HCT116 (cell line): ENCODE measurements at regions not wholly inside any gene's neighbourhood (a gene's known extent, or its start where the extent isn't known, plus 50 kb on each side); places are given as distances from the start of the nearest gene placed in this dataset.

Experiments used
- ATAC-seq: fragments of 200-7000 bp; cut with Tn5 transposase; 2 replicates; pipeline ENCODE4 v1.9.1; 2020; ENCODE audit warnings: mild to moderate bottlenecking, moderate library complexity
- BruUV-seq: library from RNA; stranded (reverse); fragments of 400-500 nt; replicated peaks from 2 replicates; lab custom pipeline; 2021; lab: Mats Ljungman, UMichigan
- CTCF ChIA-PET: fragments of 300-600 bp; sonication (Branson Sonifier 250); formaldehyde crosslinking; loops from one replicate; lab custom pipeline; 2021; ENCODE audit warnings: antibody characterized with exemption; lab: Charles Lee
- POLR2A ChIA-PET: fragments of 300-600, 350-600 bp; sonication (Branson Sonifier 250); formaldehyde crosslinking; loops from one replicate; lab custom pipeline; 2021; ENCODE audit warnings: antibody characterized with exemption; lab: Charles Lee
- RAD21 ChIA-PET, 2 experiments: fragments of 300-600 bp; sonication (Branson Sonifier 250); formaldehyde crosslinking; loops; one replicate each; lab custom pipeline; 2023; ENCODE audit warnings: low total read pairs in 2 of 2; ENCODE audit not compliant: uncharacterized antibody in 2 of 2, unreplicated experiment in 2 of 2, low non-redundant PET in 1 of 2; lab: Charles Lee
- DNase-seq: peaks from one replicate; pipeline ENCODE4 v3.0.0-alpha.2; 2010; ENCODE audit warnings: low read depth, low spot score
- H2AFZ ChIP-seq: fragments of 200-600 bp; shearing (Covaris generic), sonication (generic); 2 replicates; pipeline ENCODE4 v1.6.1; 2017; ENCODE audit warnings: low read depth, mixed run types, mixed read lengths, antibody characterized with exemption, low read length; ENCODE audit not compliant: poor library complexity, severe bottlenecking
- H3K27ac ChIP-seq: 2 replicates; pipeline ENCODE4 v1.5.1; 2012; ENCODE audit warnings: low read depth, low read length
- H3K27me3 ChIP-seq: fragments of 200-600 bp; sonication (generic); 2 replicates; pipeline ENCODE4 v1.6.1; 2016; ENCODE audit warnings: mixed run types, low read length, mixed read lengths; ENCODE audit not compliant: insufficient read depth
- H3K36me3 ChIP-seq, 2 experiments: fragments of 200-500 bp in 1 of 2; fragments of 200-600 bp in 1 of 2; sonication (Bioruptor generic) in 1 of 2; sonication (generic) in 1 of 2; 2 replicates each; pipeline versions ENCODE4 v1.5.1 to v1.6.1; 2014 to 2016; ENCODE audit warnings: low read length in 2 of 2, inconsistent platforms in 1 of 2, mixed read lengths in 1 of 2, mixed run types in 1 of 2; ENCODE audit not compliant: insufficient read depth in 2 of 2, control insufficient read depth in 1 of 2
- H3K4me1 ChIP-seq, 2 experiments: fragments of 200-600 bp in 1 of 2; sonication (generic) in 1 of 2; 2 replicates each; pipeline versions ENCODE4 v1.5.1 to v1.6.1; 2012 to 2017; ENCODE audit warnings: low read length in 2 of 2, inconsistent platforms in 1 of 2, mild to moderate bottlenecking in 1 of 2, mixed read lengths in 1 of 2, mixed run types in 1 of 2, moderate library complexity in 1 of 2; ENCODE audit not compliant: insufficient read depth in 2 of 2, control insufficient read depth in 1 of 2
- H3K4me2 ChIP-seq: fragments of 200-600 bp; sonication (generic); 2 replicates; pipeline ENCODE4 v1.6.1; 2017; ENCODE audit warnings: mixed run types, low read length, mixed read lengths
- H3K4me3 ChIP-seq, 2 experiments: fragments of 200-600 bp in 1 of 2; sonication (generic) in 1 of 2; replicated peaks in 1 of 2; 2 replicates each; pipeline ENCODE4 v1.5.1; 2011 to 2016; ENCODE audit warnings: low read length in 2 of 2, control low read depth in 1 of 2, low read depth in 1 of 2, mild to moderate bottlenecking in 1 of 2, mixed read lengths in 1 of 2, mixed run types in 1 of 2
- H3K79me2 ChIP-seq: fragments of 200-600 bp; sonication (generic); 2 replicates; pipeline ENCODE4 v1.6.1; 2017; ENCODE audit warnings: mild to moderate bottlenecking, mixed run types, low read length, moderate library complexity, mixed read lengths; ENCODE audit not compliant: insufficient read depth
- H3K9ac ChIP-seq: fragments of 200-600 bp; sonication (generic); 2 replicates; pipeline ENCODE4 v1.6.1; 2016; ENCODE audit warnings: low read length, mixed read lengths
- H3K9me2 ChIP-seq: fragments of 200-600 bp; sonication (generic), shearing (Covaris generic); 2 replicates; pipeline ENCODE4 v1.6.1; 2017; ENCODE audit warnings: mixed run types, mild to moderate bottlenecking, moderate library complexity; ENCODE audit not compliant: insufficient read depth
- H3K9me3 ChIP-seq, 2 experiments: fragments of 200-500 bp in 1 of 2; fragments of 200-600 bp in 1 of 2; sonication (Bioruptor generic) in 1 of 2; sonication (generic) in 1 of 2; 2 replicates each; pipeline ENCODE4 v1.6.1; 2014 to 2017; ENCODE audit warnings: low read length in 2 of 2, mixed read lengths in 2 of 2, inconsistent platforms in 1 of 2, low read depth in 1 of 2, mild to moderate bottlenecking in 1 of 2, mixed run types in 1 of 2, moderate library complexity in 1 of 2; ENCODE audit not compliant: control insufficient read depth in 1 of 2, insufficient read depth in 1 of 2
- H4K20me1 ChIP-seq: fragments of 200-600 bp; sonication (generic), shearing (Covaris generic); 2 replicates; pipeline ENCODE4 v1.6.1; 2017; ENCODE audit warnings: mixed run types, mild to moderate bottlenecking, moderate library complexity; ENCODE audit not compliant: insufficient read depth
- CBX3 ChIP-seq: IDR thresholded peaks from 2 replicates; pipeline ENCODE4 v1.6.1; 2012; ENCODE audit warnings: low read depth
- CEBPB ChIP-seq: IDR thresholded peaks from 2 replicates; pipeline ENCODE4 v1.6.1; 2012; ENCODE audit warnings: low read depth
- CTCF ChIP-seq, 3 experiments: fragments of 200-600 bp in 1 of 3; sonication (generic) in 1 of 3; IDR thresholded peaks in 2 of 3; conservative IDR thresholded peaks in 1 of 3; 2 replicates each; pipeline ENCODE4 v1.5.1; 2012 to 2017; ENCODE audit warnings: low read depth in 2 of 3, low read length in 2 of 3, antibody characterized with exemption in 1 of 3, borderline replicate concordance in 1 of 3, control low read depth in 1 of 3, mild to moderate bottlenecking in 1 of 3, mixed read lengths in 1 of 3, mixed run types in 1 of 3, moderate library complexity in 1 of 3; ENCODE audit not compliant: insufficient read depth in 1 of 3
- EGR1 ChIP-seq: IDR thresholded peaks from 2 replicates; pipeline ENCODE4 v1.6.1; 2012; ENCODE audit warnings: low read depth
- EZH2 ChIP-seq: fragments of 200-600 bp; sonication (generic); IDR thresholded peaks from 2 replicates; pipeline ENCODE4 v1.6.1; 2017; ENCODE audit warnings: antibody characterized with exemption, mixed run types
- EZH2phosphoT487 ChIP-seq: fragments of 200-600 bp; IDR thresholded peaks from 2 replicates; pipeline ENCODE4 v1.6.1; 2018; ENCODE audit warnings: antibody characterized with exemption, borderline replicate concordance
- FOSL1 ChIP-seq: IDR thresholded peaks from 2 replicates; pipeline ENCODE4 v1.6.1; 2012; ENCODE audit warnings: low read depth
- JUND ChIP-seq: IDR thresholded peaks from 2 replicates; pipeline ENCODE4 v1.6.1; 2012
- MAX ChIP-seq: IDR thresholded peaks from 2 replicates; pipeline ENCODE4 v1.6.1; 2012
- POLR2A ChIP-seq: IDR thresholded peaks from 2 replicates; pipeline ENCODE4 v1.7.0; 2011; ENCODE audit warnings: borderline replicate concordance; ENCODE audit not compliant: insufficient read depth, insufficient read length; ENCODE audit errors: extremely low read depth
- SIN3A ChIP-seq: IDR thresholded peaks from 2 replicates; pipeline ENCODE4 v1.6.1; 2012; ENCODE audit warnings: low read depth
- SP1 ChIP-seq: IDR thresholded peaks from 2 replicates; pipeline ENCODE4 v1.6.1; 2012; ENCODE audit warnings: low read depth
- TCF7L2 ChIP-seq: IDR thresholded peaks from 2 replicates; pipeline ENCODE4 v1.7.0; 2011; ENCODE audit warnings: borderline replicate concordance, inconsistent platforms; ENCODE audit not compliant: insufficient read depth, insufficient read length; ENCODE audit errors: extremely low read depth
- ZBTB33 ChIP-seq: IDR thresholded peaks from 2 replicates; pipeline ENCODE4 v1.6.1; 2011; ENCODE audit warnings: mild to moderate bottlenecking, low read length, moderate library complexity; ENCODE audit not compliant: insufficient replicate concordance; ENCODE audit errors: extremely low read depth
- ZFX ChIP-seq: fragments of 450-650 bp; IDR thresholded peaks from 2 replicates; pipeline ENCODE4 v1.6.1; 2017
- intact Hi-C: fragments of 100-400 bp; cut with micrococcal nuclease; formaldehyde crosslinking; loops from 2 replicates; pipeline ENCODE4 v1.10.0; 2022
- TF ChIP-seq, protein P1 (sequence below): IDR thresholded peaks from 2 replicates; pipeline ENCODE4 v1.6.1; 2012

DNA sequence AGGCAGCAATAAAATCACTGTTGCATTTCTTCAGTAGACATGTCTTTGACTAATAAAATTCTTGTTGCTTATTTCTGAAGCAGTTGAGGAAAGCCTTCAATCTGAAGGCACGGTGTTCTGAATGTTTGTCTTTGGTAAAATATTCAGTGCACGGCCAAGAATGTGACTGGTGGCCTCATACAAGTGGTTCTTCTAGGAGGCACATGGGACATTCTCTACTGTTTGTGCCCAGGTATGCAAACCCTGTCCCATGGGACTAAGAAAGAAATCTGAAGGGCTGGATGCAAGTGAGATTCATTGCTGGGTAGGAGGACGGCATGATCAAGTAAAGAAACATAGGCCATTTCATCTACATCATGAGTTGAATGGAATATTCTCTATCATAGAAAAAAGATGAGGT, 250.6 kb upstream of the NR2F2 start:
- no peak overlapping the region for H3K4me2 ChIP-seq
- DNase-seq (no peak), ATAC-seq (no peak)
- no peak overlapping the region for H2AFZ ChIP-seq
- intact Hi-C loops: no loop called here
- ChIA-PET POLR2A (no interaction called here), CTCF (no interaction called here), RAD21 (no interaction called here)
- H3K4me3 ChIP-seq: no peak overlapping the region
- no peaks in the 10 kb centered on the region for H4K20me1 ChIP-seq
- H3K4me1 ChIP-seq: no peaks in the 10 kb centered on the region
- H3K36me3 ChIP-seq: no peaks in the 10 kb centered on the region
- BruUV-seq: no TSS peak
- H3K9me3 ChIP-seq: no peaks in the 10 kb centered on the region
- no peak for TF ChIP-seq JUND
- TF ChIP-seq, protein P1, sequence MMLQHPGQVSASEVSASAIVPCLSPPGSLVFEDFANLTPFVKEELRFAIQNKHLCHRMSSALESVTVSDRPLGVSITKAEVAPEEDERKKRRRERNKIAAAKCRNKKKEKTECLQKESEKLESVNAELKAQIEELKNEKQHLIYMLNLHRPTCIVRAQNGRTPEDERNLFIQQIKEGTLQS: no peak
- no peak for TF ChIP-seq EGR1
- no peak for TF ChIP-seq CBX3
- no peak overlapping the region for H3K27ac ChIP-seq
- no peaks in the 10 kb centered on the region for H3K9me2 ChIP-seq
- H3K27me3 ChIP-seq: no peaks in the 10 kb centered on the region
- no peak overlapping the region for H3K9ac ChIP-seq
- no peaks in the 10 kb centered on the region for H3K79me2 ChIP-seq

- Histone ChIP-seq H3K36me3 (no peaks in the 10 kb centered on the region), H3K9me3 (no peaks in the 10 kb centered on the region), H3K27ac (no peak overlapping the region), H3K9me2 (no peaks in the 10 kb centered on the region), H2AFZ (no peak overlapping the region), H3K27me3 (no peaks in the 10 kb centered on the region), H3K4me2 (no peak overlapping the region), H3K4me1 (no peaks in the 10 kb centered on the region), H3K79me2 (no peaks in the 10 kb centered on the region), H3K4me3 (no peak overlapping the region), H3K9ac (no peak overlapping the region), H4K20me1 (no peaks in the 10 kb centered on the region)
- RAD21 ChIA-PET: no interaction called here
- ATAC-seq: no peak
- POLR2A ChIA-PET: no interaction called here
- no peak for DNase-seq
- intact Hi-C loops: no loop called here
- no TSS peak for BruUV-seq
- CTCF ChIA-PET: no interaction called here
- TF ChIP-seq ZFX (no peak), FOSL1 (no peak), CTCF (IDR thresholded peaks at IDR 0.05 in 2 of 3, conservative IDR thresholded peaks at IDR 0.05 in 1 of 3; ENCODE audit: borderline replicate concordance in 1 of 3, insufficient read depth in 1 of 3, low read depth in 2 of 3, low read length in 2 of 3) (no peak), EZH2phosphoT487 (no peak), ZBTB33 (no peak), POLR2A (no peak), MAX (no peak), EZH2 (no peak), JUND (no peak), CEBPB (no peak), CBX3 (no peak), EGR1 (no peak), SIN3A (no peak), SP1 (no peak), TCF7L2 (no peak)
- TF ChIP-seq, protein P1: no peak
Observed at GRCh38 chr15:96086164-96086563, 244.3 kb upstream of the NR2F2 start.
